ENCODE measurements at regions not wholly inside any gene's neighbourhood (a gene's known extent, or its start where the extent isn't known, plus 50 kb on each side); places are given as distances from the start of the nearest gene placed in this dataset.
"Not testable (repeated sequence)": the region's sequence is repeated elsewhere in the genome, so short reads cannot be mapped to it uniquely, and the experiment has no call there.

GRCh38 chr4:58871509-58871908 is 1761.3 kb upstream of the IGFBP7 start:
- FAIRE-seq (no peak), DNase-seq (ENCODE audit: low spot score in 2 of 2) (no peak)

GRCh38 chr4:58849026-58849425 is 1738.8 kb upstream of the IGFBP7 start:
- DNase-seq (ENCODE audit: low spot score in 2 of 2) = no peak

GRCh38 chr4:58843455-58843854 is 1733.3 kb upstream of the IGFBP7 start:
- DNase-seq (ENCODE audit: low spot score in 2 of 2) (no peak), FAIRE-seq (no peak)

More at GRCh38 chr4:58849026-58849425, 1738.8 kb upstream of the IGFBP7 start:
- FAIRE-seq = no peak

- no peak for FAIRE-seq
These were observed 1722.9 kb upstream of the IGFBP7 start for GRCh38 chr4:58833126-58833525.

GRCh38 chr4:58825278-58825677 is 1715.1 kb upstream of the IGFBP7 start:
- FAIRE-seq (no peak), DNase-seq (ENCODE audit: low spot score in 2 of 2) (no peak)

More at GRCh38 chr4:58833126-58833525, 1722.9 kb upstream of the IGFBP7 start:
- DNase-seq (ENCODE audit: low spot score in 2 of 2) = no peak

GRCh38 chr4:58818560-58818959 is 1708.4 kb upstream of the IGFBP7 start:
- FAIRE-seq; DNase-seq (ENCODE audit: low spot score in 2 of 2): not testable (repeated sequence)

- no peak for FAIRE-seq
- no peak for DNase-seq (ENCODE audit: low spot score in 2 of 2)
These were observed 1699.8 kb upstream of the IGFBP7 start for GRCh38 chr4:58809948-58810347.

GRCh38 chr4:58809366-58809765 is 1699.2 kb upstream of the IGFBP7 start:
- no peak for FAIRE-seq
- no peak for DNase-seq (ENCODE audit: low spot score in 2 of 2)

- DNase-seq (ENCODE audit: low spot score in 2 of 2) (no peak), FAIRE-seq (no peak)
These were observed 1698.6 kb upstream of the IGFBP7 start for GRCh38 chr4:58808817-58809216.

- no peak for FAIRE-seq
These were observed 1697.8 kb upstream of the IGFBP7 start for GRCh38 chr4:58807843-58808615.

GRCh38 chr4:58776627-58777026 is 1666.4 kb upstream of the IGFBP7 start:
- no peak for FAIRE-seq
- no peak for DNase-seq (ENCODE audit: low spot score in 2 of 2)

More at GRCh38 chr4:58807843-58808615, 1697.8 kb upstream of the IGFBP7 start:
- no peak for DNase-seq (ENCODE audit: low spot score in 2 of 2)

- FAIRE-seq = no peak
- DNase-seq (ENCODE audit: low spot score in 2 of 2) = no peak
These were observed 1657.4 kb upstream of the IGFBP7 start for GRCh38 chr4:58767598-58767997.

GRCh38 chr4:58766763-58767162 is 1656.6 kb upstream of the IGFBP7 start:
- FAIRE-seq (no peak), DNase-seq (ENCODE audit: low spot score in 2 of 2) (no peak)

GRCh38 chr4:58761563-58761962 is 1651.4 kb upstream of the IGFBP7 start:
- FAIRE-seq (no peak), DNase-seq (ENCODE audit: low spot score in 2 of 2) (no peak)

GRCh38 chr4:58760737-58761136 is 1650.6 kb upstream of the IGFBP7 start:
- FAIRE-seq (no peak), DNase-seq (ENCODE audit: low spot score in 2 of 2) (no peak)

- no peak for DNase-seq (ENCODE audit: low spot score in 2 of 2)
- no peak for FAIRE-seq
These were observed 1649.9 kb upstream of the IGFBP7 start for GRCh38 chr4:58760100-58760499.

GRCh38 chr4:58749206-58749605 is 1639.0 kb upstream of the IGFBP7 start:
- no peak for FAIRE-seq

GRCh38 chr4:58740897-58741296 is 1630.7 kb upstream of the IGFBP7 start:
- DNase-seq (ENCODE audit: low spot score in 2 of 2) (no peak), FAIRE-seq (no peak)

More at GRCh38 chr4:58749206-58749605, 1639.0 kb upstream of the IGFBP7 start:
- DNase-seq (ENCODE audit: low spot score in 2 of 2) = no peak

- FAIRE-seq = no peak
- no peak for DNase-seq (ENCODE audit: low spot score in 2 of 2)
These were observed 1629.1 kb upstream of the IGFBP7 start for GRCh38 chr4:58739275-58739674.

- no peak for DNase-seq (ENCODE audit: low spot score in 2 of 2)
- FAIRE-seq = no peak
These were observed 1628.2 kb upstream of the IGFBP7 start for GRCh38 chr4:58738375-58738774.

GRCh38 chr4:58734030-58734674 is 1624.0 kb upstream of the IGFBP7 start:
- DNase-seq (ENCODE audit: low spot score in 2 of 2) (no peak), FAIRE-seq (no peak)

- no peak for FAIRE-seq
- no peak for DNase-seq (ENCODE audit: low spot score in 2 of 2)
These were observed 1622.8 kb upstream of the IGFBP7 start for GRCh38 chr4:58732973-58733372.

All from frontal cortex (tissue), 3 donors.